ENCODE measurements at regions not wholly inside any gene's neighbourhood (a gene's known extent, or its start where the extent isn't known, plus 50 kb on each side); places are given as distances from the start of the nearest gene placed in this dataset.

DNA sequence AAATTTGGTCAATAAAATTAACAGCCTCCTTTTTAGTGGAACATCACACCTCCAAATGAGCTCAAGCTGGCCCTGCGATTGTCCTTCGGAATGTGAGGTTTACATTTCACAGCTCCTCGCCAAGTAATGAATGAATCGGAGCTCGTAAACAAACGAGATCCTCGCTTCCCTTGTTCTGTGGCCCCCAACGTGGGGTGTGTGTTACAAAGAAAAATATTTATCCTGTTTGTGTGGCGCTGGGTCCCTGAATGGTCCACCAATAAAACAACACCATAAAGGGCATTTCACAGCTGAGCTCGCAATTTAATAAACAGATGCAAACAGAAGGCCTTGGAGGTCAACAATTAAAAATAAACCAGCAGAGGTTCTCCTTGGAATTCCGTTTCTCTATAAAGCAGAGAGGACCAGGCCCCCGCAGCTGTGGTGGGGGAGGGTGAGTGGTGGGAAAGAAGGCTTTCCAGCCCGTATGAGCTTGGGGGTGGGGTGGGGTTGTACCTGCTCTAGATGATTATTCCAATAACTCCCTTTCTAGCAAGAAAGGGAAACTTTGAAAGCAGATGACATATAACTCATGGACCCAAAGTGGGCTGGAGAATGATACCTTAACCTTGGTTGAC, 393.9 kb upstream of the SALL1 start:
- H3K4me3 ChIP-seq (replicated peaks; ENCODE audit: low read depth, low read length): no peak overlapping the region
- no peak for DNase-seq (ENCODE audit: low read depth)
- TF ChIP-seq CTCF (IDR thresholded peaks at IDR 0.05; ENCODE audit: low read length, missing control alignments): no peak

DNA sequence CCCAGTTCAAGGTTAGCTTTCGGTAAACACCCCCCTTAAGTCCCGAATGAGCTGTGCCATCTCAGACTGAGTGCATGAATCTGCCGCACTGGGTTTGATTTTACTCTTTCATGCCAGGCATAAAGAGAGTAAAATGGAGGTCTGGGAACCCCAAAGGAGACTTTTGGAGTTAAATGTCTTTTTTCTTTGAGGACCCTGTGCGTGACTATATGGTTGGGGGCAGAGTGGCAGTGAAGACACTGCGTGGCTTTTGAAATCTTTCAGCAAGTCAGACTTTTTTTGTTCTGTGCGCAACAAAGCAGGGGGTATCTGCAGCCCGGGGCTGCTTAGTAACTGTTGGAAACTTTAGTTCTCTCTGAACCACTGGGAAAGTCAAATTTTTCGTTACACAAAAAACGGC, 392.9 kb upstream of the SALL1 start:
- no peak for DNase-seq (ENCODE audit: low read depth)
- no peak for TF ChIP-seq CTCF (IDR thresholded peaks at IDR 0.05; ENCODE audit: low read length, missing control alignments)
- H3K4me3 ChIP-seq (replicated peaks; ENCODE audit: low read depth, low read length): no peak overlapping the region

DNA sequence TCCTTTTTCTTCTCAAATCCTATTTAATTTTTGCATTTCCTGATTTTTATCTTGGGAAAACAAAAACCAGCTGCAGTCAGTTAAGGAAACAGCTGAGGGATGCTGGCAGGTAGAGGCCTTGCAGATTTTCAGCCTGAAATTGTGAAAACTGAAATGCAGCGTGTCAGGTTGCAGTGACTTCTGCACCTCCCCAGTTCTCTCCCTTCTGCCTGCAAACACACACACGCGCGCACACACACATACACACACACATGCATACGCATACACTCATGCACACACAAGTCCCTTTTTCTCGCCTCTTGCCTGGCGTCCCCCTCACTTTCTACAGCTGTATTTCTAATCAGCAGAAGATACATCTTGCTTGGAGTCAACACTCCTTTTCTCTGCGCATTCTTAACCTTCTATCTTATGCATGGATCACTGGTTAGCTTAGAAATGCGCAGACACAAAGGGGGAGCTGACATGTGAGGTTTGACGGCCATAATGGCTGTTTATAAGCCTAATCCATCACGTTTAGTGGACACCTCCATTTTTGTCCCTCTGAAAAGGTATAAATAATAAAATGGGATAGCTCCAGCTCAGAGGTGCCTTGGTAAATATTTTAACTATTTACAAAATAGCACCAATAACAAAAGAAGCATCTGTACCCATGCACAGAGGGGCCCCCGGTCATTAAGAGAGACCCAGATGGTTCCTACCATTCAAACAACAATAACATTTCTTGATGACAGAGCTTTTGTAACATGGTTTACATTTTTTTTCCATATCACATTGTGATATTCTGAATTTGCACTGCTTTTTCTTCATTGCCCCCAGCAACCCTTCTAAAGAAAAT, 392.1 kb upstream of the SALL1 start:
- no peak for TF ChIP-seq CTCF (IDR thresholded peaks at IDR 0.05; ENCODE audit: low read length, missing control alignments)
- DNase-seq (ENCODE audit: low read depth): no peak

DNA sequence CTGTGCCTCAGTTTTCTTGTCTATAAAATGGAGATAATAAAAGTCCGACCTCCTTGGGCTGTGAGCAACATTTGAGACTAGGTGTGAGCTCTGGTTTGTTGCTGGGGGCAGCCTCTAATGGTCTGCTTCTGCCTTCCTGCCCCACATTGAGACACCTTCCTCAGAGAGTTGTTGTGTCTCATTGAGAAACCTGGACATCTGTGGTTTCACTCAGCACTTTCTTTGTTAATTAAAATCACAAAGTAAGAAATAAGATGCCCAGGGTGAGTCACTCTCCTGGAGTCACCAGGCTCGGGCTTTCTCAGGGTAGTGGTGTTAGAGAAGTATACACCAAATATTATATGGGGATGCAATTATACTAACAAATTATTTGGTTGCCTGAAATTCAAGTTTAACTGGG, 389.2 kb upstream of the SALL1 start:
- no peak for DNase-seq (ENCODE audit: low read depth)
- no peak for TF ChIP-seq CTCF (IDR thresholded peaks at IDR 0.05; ENCODE audit: low read length, missing control alignments)
- H3K4me3 ChIP-seq (replicated peaks; ENCODE audit: low read depth, low read length): no peak overlapping the region

More for the DNA sequence above, 392.1 kb upstream of the SALL1 start:
- H3K4me3 ChIP-seq (replicated peaks; ENCODE audit: low read depth, low read length): no peak overlapping the region

GRCh38 chr16:51538707-51539498, 387.8 kb upstream of the SALL1 start:
- no peak for TF ChIP-seq CTCF (IDR thresholded peaks at IDR 0.05; ENCODE audit: low read length, missing control alignments)
- peak; percentile 85 for DNase-seq (ENCODE audit: low read depth)
- no peak overlapping the region for H3K4me3 ChIP-seq (replicated peaks; ENCODE audit: low read depth, low read length)

- no peak for TF ChIP-seq CTCF (IDR thresholded peaks at IDR 0.05; ENCODE audit: low read length, missing control alignments)
- no peak for DNase-seq (ENCODE audit: low read depth)
- no peak overlapping the region for H3K4me3 ChIP-seq (replicated peaks; ENCODE audit: low read depth, low read length)
Measured at GRCh38 chr16:51535591-51535990, 384.5 kb upstream of the SALL1 start.

All from fibroblast of pulmonary artery (primary cell).